GM12872 (cell line): ENCODE measurements at regions not wholly inside any gene's neighbourhood (a gene's known extent, or its start where the extent isn't known, plus 50 kb on each side); places are given as distances from the start of the nearest gene placed in this dataset.

Source experiments
- CTCF ChIP-seq: IDR thresholded peaks from 3 replicates; pipeline ENCODE4 v1.5.1; 2011; ENCODE audit warnings: low read depth, mild to moderate bottlenecking, low read length, moderate library complexity; ENCODE audit not compliant: insufficient read depth

GRCh38 chr22:27299181-27300085 is 502.1 kb downstream of the MN1 start:
- TF ChIP-seq CTCF: no peak

- no peak for TF ChIP-seq CTCF
These were observed 500.8 kb downstream of the MN1 start for GRCh38 chr22:27300536-27301285.

GRCh38 chr22:27302501-27302900 is 499.1 kb downstream of the MN1 start:
- TF ChIP-seq CTCF: no peak

DNA sequence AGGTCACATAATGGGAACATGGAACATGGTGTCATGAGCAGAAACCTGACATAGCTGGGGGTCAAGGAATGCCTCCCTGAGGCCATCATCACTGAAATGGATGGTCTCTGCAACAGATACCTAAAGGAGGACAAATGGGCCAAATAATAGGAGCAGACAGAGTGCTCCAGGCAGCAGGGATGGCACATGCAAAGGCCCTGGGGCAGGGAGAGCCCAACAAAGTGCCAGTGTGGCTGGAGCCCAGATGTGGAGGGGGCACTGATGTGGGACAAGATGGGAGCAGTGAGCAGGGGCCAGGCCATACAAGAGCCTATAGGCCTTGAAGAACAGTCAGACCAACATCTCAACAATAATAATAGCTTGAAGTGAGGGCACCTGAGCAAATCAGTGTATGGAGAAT is 497.8 kb downstream of the MN1 start:
- TF ChIP-seq CTCF: no peak

GRCh38 chr22:27306771-27307170 is 494.8 kb downstream of the MN1 start:
- no peak for TF ChIP-seq CTCF

DNA sequence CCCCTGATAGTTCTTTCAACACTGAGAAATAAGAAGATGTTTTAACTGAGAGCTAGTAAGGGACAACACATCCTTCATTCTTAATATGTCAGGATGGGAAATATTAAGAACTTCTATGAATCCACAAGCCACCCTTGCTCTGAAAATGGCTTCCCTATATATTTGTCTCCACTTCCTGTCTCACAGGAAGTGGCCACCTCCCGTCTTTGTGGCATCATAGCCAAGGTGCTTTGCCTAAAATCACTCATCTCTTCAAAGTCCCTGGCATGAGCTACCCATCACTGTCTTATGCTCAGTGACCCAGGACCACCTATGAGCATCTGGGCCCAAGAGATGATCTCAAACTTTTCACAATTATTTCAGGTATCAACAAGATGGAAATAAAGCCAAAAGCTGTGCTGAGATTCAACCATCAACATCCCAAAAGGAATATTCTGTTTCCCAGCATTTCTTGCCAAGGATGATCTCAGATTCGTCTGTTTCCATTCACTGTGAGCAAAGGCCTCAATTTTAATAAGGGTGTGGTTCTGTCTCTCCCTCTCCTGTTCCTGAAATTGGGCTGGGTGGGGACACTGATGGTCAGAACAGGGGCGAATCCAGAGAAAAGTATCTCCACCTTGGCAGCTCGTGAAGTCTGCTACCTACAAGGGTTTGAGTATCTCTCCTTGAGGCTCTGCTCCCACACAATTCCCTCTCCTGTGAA is 493.9 kb downstream of the MN1 start:
- no peak for TF ChIP-seq CTCF

- TF ChIP-seq CTCF: no peak
These were observed 493.0 kb downstream of the MN1 start for GRCh38 chr22:27308513-27308912.
